SH-SY5Y (cell line): ENCODE measurements at regions not wholly inside any gene's neighbourhood (a gene's known extent, or its start where the extent isn't known, plus 50 kb on each side); places are given as distances from the start of the nearest gene placed in this dataset.

Experiments
- GATA2 ChIP-seq: IDR thresholded peaks from 2 replicates; pipeline ENCODE4 v1.6.1; 2011; ENCODE audit warnings: mild to moderate bottlenecking, low read depth, low read length
- GATA3 ChIP-seq: IDR thresholded peaks from 2 replicates; pipeline ENCODE4 v1.6.1; 2011; ENCODE audit warnings: low read depth, mild to moderate bottlenecking, low read length, moderate library complexity

DNA sequence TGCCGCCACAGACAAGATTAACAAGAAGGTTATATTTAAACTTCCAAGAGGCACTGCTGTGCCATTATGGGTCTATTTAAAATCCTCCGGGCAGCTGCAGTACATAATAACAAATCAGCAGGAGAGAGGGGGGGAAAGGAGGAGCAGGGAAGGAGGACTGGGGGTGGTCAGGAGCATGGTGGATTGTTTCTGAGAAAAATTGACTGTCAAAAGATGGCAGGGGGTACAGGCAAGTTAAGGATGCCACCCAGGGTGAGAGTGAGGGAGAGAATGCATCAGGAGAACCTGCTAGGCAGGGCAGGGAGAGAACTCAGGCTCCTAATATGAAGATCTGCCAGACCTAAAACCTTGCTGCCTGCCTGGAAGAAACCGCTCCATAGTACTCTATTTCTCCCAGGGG is 181.8 kb downstream of the GRIN2B start:
- TF ChIP-seq GATA2, result no peak
- TF ChIP-seq GATA3, result no peak
